Stimulated activated CD4-positive, alpha-beta T cell treated with anti-CD3 and anti-CD28 coated beads, Interleukin-1b, Interleukin-23, amount 100 ng/mL, for 1 hour (primary cell): ENCODE measurements at regions not wholly inside any gene's neighbourhood (a gene's known extent, or its start where the extent isn't known, plus 50 kb on each side); places are given as distances from the start of the nearest gene placed in this dataset.

Experiments used
- DNase-seq, 2 donors: peaks; one replicate each; pipeline ENCODE4 v3.0.0-alpha.2; 2020; ENCODE audit warnings: low read depth in 2 of 2

- DNase-seq, result no peak
These were observed 184.7 kb upstream of the DLGAP1 start for GRCh38 chr18:4639628-4640310.

DNA sequence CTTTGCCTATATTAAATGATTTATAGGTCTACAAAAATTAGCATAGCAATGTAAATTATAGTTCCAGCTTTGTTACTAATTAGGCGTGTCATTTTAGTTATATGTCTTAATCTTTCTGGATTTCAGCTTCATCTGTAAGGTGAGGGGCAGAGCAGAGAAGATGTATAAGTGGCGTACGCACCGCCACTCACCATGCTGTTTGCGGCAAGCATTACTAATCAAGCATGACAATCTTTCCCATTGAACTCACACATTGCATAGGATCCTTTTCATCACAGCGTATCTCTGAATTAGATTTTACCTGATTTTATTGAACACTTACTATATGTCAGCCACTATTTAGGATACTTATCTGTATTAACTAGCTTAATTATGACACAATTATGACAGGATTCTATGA lies 183.6 kb upstream of the DLGAP1 start:
- no peak for DNase-seq

GRCh38 chr18:4637876-4638275 lies 182.8 kb upstream of the DLGAP1 start:
- DNase-seq, result no peak

DNA sequence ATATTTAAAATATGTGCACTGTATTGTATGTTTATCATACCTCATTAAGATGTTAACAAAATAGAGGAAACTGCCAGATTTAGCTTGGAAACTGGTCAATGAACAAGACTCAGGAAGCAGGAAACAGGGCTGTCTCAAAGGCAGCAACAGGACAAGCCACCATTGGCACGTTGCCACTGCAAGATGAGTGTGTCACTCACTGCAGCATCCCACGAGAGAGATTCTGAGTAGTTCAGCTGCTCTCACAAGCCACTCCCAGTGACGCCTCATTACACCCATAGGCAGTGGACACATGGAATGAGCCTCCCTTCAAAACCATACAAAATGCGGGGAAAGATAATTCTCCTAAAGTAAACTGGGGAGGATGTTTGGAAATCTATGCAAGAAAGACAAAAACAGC lies 181.9 kb upstream of the DLGAP1 start:
- no peak for DNase-seq

DNA sequence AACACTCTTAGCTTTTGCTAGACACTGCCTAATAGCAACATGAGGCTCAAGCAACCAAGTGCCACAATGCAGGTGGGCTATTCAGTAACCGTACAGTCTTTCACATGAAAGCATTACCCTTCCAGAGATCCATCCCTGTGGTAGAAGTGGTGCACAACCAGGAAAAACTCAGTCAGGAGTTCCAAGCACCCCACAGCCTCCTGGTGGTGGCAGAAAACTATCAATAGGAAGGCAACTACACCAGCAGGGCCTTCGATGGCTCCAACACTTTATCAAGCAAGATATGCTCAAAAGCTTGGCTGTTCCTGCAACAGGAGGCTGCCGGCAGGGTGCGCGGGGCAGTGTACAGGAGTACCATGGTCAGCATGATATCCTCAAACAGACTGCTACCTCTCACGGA lies 176.1 kb upstream of the DLGAP1 start:
- no peak for DNase-seq

DNA sequence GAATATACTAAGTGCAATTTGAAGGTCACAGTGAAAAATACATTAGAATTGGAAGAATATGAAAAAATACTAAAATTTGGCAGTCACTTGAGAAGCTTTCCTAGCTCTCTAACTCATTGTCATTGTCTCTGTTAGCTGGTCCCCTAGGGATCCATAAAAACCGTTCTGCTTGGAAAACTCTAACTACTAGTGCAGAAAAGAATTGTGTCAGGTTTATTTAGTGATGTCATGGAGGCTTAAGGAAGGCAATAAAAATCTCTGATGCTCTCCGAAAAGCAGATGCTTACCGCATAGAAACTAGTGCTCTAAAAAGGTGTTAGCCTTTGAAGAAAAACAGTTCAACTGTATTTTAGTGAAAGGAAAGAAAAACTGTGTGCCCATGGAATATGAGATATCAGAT lies 150.1 kb upstream of the DLGAP1 start:
- no peak for DNase-seq

- DNase-seq, result no peak
These were observed 148.8 kb upstream of the DLGAP1 start for GRCh38 chr18:4603955-4604354.

- DNase-seq, result no peak
These were observed 144.2 kb upstream of the DLGAP1 start for GRCh38 chr18:4599312-4599711.

- no peak for DNase-seq
These were observed 142.2 kb upstream of the DLGAP1 start for GRCh38 chr18:4597301-4597700.

DNA sequence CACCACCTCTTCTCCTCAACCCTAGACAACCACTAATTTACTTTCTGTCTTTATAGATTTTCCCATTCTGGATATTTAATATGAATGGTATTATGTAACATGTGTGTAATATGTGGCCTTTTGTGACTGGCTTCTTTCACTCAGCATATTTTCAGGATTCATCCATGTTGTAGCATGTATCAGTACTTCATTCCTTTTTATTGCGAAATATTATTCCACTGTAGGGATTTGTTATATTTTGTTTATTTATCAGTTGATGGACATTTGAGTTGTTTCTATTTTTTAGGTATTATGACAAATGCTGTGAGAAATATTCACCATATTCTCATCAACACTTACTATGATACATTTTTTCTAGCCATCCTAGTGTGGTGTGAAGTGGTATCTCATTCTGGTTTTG lies 138.8 kb upstream of the DLGAP1 start:
- DNase-seq, result no peak

DNA sequence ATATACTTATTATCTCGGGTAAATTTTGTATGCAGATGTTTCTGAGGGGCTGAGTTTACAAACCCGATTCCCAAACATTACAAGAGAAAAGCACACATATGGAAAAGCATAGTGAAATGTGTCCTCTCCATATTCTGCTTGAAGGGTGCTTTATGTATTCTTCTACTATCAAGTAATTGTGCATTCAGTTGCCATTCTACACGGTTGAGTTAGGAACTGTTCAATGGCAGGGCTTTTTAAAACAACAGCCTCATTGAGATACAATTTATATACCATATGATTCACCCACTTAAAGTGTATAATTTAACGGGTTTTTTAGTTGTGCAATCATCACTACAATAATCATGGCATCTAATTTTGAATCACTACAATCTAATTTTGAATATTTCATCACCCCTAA lies 138.4 kb upstream of the DLGAP1 start:
- no peak for DNase-seq

DNA sequence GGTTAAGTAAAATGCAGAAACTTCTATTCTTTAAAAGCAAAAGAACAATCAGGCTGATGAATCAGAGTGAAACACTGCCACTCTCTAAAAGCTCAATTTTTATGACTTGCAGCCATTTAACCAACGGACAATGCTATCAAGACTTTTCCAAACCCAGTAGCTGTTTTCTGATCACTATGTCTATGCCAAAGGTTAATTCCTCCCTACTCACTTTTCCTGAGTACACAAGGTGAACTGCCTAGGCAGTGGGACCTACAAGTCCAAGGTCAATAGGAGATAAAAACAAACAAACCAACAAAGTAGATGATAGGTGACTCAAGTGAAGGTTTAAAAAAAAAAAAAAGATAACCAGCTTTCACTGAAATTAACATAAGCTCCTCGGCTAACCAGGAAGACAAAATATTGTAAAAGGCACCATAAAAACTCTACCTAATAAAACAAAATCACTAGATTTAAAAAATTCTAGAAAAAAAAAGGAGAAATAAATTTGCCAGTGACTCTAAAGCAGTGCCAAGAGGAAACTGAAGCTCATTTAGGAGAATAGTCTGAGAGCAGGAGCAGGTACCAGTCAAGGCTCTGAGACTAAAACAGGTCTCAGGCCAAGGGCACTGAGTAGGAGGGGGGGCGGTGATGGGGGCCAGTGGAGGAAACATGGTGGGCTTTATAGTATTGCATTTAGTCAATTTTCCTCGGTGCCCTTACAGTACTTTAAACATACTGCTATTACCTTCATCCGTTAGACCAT lies 134.1 kb upstream of the DLGAP1 start:
- no peak for DNase-seq

GRCh38 chr18:4587204-4587603 lies 132.1 kb upstream of the DLGAP1 start:
- no peak for DNase-seq

DNA sequence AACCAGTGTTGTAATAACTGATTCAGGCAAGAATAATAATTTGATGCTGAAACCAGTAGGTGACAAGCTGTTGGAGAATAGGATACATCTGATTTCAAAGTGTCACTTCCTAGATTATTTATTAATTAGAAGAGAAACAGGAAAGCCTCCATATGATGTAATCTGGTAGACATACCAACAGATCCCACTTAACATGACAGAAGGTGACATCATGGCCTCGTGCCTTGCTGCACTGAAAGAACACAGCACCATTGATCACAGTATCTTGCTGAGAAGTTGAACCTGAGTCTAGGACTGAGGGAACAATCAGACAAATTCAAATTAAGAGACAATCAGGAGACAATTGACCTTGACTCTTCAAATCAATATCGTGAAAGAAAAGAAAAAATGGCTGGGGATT lies 131.6 kb upstream of the DLGAP1 start:
- DNase-seq, result no peak

DNA sequence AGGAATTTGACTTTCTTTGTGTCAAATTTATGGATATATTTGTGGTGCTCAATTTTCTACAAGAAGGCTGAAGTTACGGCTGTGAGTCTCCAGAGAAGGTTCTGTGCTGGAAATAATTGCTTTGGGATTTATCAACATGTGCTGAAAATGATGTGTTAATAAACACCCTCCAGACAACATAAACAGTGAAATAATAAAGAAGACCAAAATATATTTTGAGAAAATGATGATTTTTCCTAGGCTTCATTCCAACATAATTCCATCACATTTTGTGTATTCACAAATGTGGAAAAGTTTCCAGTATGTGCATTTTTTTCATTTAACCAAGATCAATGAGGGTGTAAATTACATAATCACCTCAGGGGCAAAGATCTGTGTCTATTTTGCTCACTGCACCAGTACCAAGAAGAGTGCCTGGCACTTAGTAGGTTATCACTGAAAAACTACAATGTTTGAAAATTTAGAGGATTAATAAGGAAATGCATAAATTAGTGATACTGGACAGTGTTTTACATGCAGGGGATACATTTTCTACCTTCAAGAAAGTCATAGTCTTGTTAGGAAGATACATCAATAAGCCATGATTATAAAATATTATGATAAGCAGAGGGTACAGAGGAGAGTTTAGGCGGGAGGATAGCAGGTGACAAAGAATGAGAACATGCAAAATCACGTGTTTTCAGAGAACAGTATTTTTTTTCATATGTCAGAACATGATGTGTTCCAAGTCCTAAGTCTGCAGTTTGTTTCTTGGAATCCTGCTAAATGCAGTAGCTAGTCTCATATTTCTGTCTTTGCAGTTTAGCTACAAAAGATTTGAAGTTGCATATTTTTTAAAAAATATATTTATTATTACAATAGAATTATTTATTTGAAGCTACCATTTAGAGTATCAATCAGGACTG lies 127.6 kb upstream of the DLGAP1 start:
- no peak for DNase-seq

DNA sequence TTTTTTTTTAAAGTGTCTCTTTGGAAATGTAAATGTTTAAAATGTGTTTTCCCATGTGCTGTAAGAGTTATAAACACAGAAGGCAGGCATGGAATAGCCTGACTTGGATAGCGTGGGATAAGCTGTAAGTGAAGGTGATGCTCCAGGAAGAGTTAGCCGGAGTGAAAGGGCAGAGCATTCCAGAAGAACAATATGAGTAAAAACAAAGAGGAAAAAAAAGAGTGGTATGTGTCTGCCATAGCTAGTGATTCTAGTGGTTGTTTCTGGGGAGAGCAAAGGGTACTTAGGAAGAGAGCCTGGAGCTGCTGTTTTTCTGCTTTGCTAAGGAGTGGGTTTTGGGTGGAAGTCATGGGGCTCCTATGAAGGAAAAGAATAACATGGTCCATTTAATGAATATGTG lies 126.9 kb upstream of the DLGAP1 start:
- DNase-seq, result no peak

- DNase-seq, result no peak
These were observed 123.3 kb upstream of the DLGAP1 start for GRCh38 chr18:4578449-4578848.

DNA sequence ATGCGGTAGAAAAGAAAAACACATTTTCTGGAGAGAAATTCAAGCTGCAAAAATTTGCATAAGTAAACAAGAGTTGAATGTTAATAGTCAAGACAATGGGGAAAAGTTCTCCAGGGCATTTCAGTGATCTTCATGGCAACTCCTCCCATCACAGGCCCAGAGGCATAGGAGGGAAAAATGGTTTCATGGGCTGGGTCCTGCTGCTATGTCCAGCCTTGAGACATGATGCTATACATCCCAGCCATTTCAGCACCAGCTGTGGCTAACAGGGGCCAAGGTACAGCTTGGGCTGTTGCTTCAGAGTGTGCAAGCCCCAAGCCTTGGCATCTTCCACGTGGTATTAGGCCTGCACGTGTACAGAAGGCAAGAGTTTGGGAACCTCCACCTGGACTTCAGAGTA lies 118.6 kb upstream of the DLGAP1 start:
- DNase-seq, result no peak

DNA sequence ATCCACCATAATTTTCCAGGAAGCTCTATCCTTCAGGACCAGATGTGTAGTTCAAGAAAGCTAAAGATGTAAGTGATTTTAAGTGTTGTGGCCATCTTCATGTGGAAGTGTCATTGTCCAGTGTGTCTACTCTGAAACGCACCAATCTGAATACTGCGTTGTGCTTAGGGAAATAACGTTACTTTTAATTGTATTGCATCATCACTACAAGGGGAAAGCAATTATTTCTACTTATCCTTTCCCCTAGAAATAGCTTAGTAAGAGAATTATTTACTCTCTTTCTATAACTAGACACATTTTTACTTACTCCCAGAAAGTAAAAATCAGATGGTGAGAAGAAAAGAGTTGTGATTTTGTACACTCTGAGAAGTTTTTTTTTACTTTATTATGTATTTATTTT lies 102.4 kb upstream of the DLGAP1 start:
- no peak for DNase-seq

DNA sequence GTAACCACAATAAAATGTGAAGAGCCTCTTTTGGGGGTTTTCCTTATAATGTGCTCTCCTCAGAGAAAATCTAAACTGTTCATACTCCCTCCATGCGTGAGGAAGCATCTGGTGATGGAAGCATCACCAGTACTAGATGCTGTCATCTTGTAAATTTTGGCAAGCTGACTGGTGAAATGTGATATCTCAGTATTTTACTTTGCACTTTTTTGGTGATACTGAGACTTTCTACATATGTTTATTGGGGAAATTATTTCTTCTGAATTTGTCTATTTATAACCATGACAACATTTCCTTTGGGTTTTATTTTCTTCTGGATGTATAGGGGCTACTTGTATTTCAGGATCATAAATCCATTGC lies 95.9 kb upstream of the DLGAP1 start:
- DNase-seq, result no peak

DNA sequence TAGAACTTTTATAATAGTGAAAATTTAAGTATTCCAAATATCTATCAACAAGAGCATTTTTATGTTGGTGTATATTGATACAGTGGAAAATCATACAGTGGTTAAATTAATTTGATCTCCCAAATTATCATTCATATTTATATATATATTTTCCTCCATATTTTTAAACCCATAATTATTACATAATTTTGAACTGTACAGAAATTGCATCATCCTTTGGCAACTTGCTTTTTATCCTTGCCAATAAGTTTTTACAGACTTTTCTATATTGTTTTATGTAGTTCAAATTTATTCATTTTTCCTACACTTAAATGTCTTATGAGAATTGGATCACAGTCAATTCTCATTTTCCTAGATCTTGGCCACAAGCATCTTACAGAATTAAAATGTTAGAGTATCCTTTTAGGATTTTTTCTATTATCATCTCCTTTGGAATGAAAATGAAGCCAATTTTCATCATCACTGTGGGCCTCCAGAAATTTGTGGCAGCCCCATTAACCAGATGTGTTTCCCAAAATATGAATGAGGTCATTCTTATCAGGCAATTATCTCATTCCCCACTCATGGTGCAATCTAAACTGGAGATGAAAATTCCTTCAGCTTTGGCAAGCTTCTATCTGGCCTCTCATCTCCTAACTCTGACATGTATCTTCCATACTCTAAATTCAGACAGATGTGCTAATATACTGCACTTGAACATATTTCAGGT lies 94.2 kb upstream of the DLGAP1 start:
- no peak for DNase-seq

DNA sequence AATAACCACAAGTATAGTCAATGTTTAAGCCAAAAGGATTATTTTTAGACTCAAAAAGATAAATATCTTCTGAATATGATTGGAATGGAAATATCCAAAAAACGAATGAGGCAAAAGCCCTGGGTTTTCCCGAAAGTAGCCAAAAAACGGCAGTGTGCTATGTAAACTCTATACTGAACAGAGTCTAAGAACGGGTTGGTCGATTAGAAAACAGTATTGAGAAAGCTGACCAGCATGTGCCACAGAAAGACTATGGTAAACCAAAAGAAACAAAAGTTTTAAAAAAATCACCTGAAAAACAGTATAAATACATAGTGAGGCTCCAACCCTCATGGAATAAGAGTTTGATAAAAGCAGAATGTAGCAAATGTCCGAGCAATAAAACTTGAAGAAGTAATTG lies 92.0 kb upstream of the DLGAP1 start:
- no peak for DNase-seq
